ENCODE measurements at regions not wholly inside any gene's neighbourhood (a gene's known extent, or its start where the extent isn't known, plus 50 kb on each side); places are given as distances from the start of the nearest gene placed in this dataset.
"Not testable (repeated sequence)": the region's sequence is repeated elsewhere in the genome, so short reads cannot be mapped to it uniquely, and the experiment has no call there.

- intact Hi-C loops (cut with DNase I); DNase-seq: not testable (repeated sequence)
Observed at GRCh38 chr22:22296047-22296446, 51.5 kb downstream of the VPREB1 start.

- intact Hi-C loops (cut with DNase I) = not testable (repeated sequence)
Observed at GRCh38 chr22:22297159-22297793, 52.7 kb downstream of the VPREB1 start.

GRCh38 chr22:22297794-22298653 lies 53.4 kb downstream of the VPREB1 start:
- peak in 41 of 42 donors; percentile 35 to 84 (median 66) for DNase-seq
- intact Hi-C loops (cut with DNase I) = not testable (repeated sequence)

More at GRCh38 chr22:22297159-22297793, 52.7 kb downstream of the VPREB1 start:
- peak in 3 of 42 donors; percentile 11 to 24 (median 14) for DNase-seq

GRCh38 chr22:22298654-22299009 lies 54.0 kb downstream of the VPREB1 start:
- intact Hi-C loops (cut with DNase I); DNase-seq: not testable (repeated sequence)

GRCh38 chr22:22300511-22300910 lies 55.9 kb downstream of the VPREB1 start:
- DNase-seq; intact Hi-C loops (cut with DNase I): not testable (repeated sequence)

- intact Hi-C loops (cut with DNase I); DNase-seq: not testable (repeated sequence)
Observed at GRCh38 chr22:22300946-22301345, 56.4 kb downstream of the VPREB1 start.

- intact Hi-C loops (cut with DNase I) = no loop called here
- no peak for DNase-seq
Observed at GRCh38 chr22:22316589-22316988, 72.0 kb downstream of the VPREB1 start.

GRCh38 chr22:22318723-22319465 lies 74.3 kb downstream of the VPREB1 start:
- DNase-seq = no peak
- intact Hi-C loops (cut with DNase I) = no loop called here

- DNase-seq = peak; percentile 24 to 86 (median 72)
- intact Hi-C loops (cut with DNase I) = not testable (repeated sequence)
Observed at GRCh38 chr22:22321743-22322611, 77.4 kb downstream of the VPREB1 start.

GRCh38 chr22:22322792-22323191 lies 78.2 kb downstream of the VPREB1 start:
- DNase-seq = no peak
- intact Hi-C loops (cut with DNase I) = no loop called here

GRCh38 chr22:22327723-22328122 lies 83.1 kb downstream of the VPREB1 start:
- DNase-seq = no peak
- intact Hi-C loops (cut with DNase I) = no loop called here

- intact Hi-C loops (cut with DNase I) = no loop called here
Observed at GRCh38 chr22:22329792-22330191, 85.2 kb downstream of the VPREB1 start.

GRCh38 chr22:22335640-22336039 lies 91.1 kb downstream of the VPREB1 start:
- DNase-seq; intact Hi-C loops (cut with DNase I): not testable (repeated sequence)

More at GRCh38 chr22:22329792-22330191, 85.2 kb downstream of the VPREB1 start:
- DNase-seq = no peak

GRCh38 chr22:22336333-22336732 lies 91.7 kb downstream of the VPREB1 start:
- DNase-seq; intact Hi-C loops (cut with DNase I): not testable (repeated sequence)

- DNase-seq; intact Hi-C loops (cut with DNase I): not testable (repeated sequence)
Observed at GRCh38 chr22:22338778-22339177, 94.2 kb downstream of the VPREB1 start.

GRCh38 chr22:22341736-22342135 lies 97.2 kb downstream of the VPREB1 start:
- intact Hi-C loops (cut with DNase I) = no loop called here
- no peak for DNase-seq

- intact Hi-C loops (cut with DNase I) = no loop called here
- peak in 41 of 42 donors; percentile 18 to 80 (median 46) for DNase-seq
Observed at GRCh38 chr22:22342697-22343580, 98.4 kb downstream of the VPREB1 start.
